ENCODE measurements at regions not wholly inside any gene's neighbourhood (a gene's known extent, or its start where the extent isn't known, plus 50 kb on each side); places are given as distances from the start of the nearest gene placed in this dataset.
A peak's percentile ranks its signal among the peaks of the same experiment; 100 is the strongest.
"Not testable (repeated sequence)": the region's sequence is repeated elsewhere in the genome, so short reads cannot be mapped to it uniquely, and the experiment has no call there.

DNA sequence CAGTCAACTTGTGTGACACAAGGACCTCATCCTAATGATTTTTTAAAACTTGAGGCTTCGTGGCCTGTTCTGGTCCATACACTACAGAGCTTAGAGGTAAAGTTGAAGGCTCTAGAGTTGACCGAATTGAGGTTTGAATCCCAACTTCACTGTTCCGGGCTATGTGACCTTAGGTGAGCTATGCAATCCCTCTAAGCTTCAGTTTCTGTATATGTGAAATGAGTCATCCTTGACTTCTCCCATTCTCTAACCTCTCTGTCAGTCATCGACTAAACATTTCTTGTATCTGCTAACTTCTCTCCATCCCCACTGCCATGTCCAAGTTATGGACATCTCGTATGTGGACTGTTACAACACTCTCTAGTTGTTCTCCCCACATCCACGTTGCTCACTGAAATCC lies 178.2 kb upstream of the TMEM45B start:
- DNase-seq (ENCODE audit: low read depth) = no peak

DNA sequence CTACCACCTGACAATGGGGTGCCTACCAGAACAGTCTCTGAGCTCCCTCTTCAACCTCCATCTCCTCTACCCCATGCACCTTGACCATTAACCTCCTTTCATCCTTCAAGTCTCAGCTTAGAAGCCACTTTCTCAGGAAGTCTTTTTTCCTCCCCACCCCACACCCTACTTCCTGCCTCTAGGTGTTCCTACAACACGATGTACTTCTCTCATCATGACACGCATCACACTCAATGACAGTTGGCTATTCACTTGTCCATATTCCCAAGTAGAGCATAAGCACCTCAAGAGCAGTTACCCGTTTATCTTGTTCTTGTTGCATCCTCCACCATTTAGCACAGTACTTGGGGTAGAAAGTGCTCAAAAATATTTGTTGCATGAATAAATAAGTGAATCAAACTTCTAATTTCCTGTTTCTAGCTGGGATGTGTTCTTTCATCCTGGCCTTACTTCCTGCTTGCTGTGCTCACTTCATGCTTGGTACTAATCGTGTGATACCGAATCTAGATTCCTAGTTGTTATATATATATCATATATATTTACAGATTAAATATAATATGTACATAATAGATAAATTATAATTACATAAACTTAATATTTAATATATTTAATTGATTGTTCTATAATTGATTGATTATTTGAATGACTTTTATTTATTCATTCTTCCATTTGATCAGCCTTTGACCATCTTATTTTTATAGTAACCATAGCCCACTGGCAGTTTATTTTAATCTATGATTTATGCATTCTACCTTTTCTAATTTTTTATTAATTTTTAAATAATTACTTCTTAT lies 177.5 kb upstream of the TMEM45B start:
- no peak for DNase-seq (ENCODE audit: low read depth)

GRCh38 chr11:129639300-129639699 lies 176.3 kb upstream of the TMEM45B start:
- no peak for DNase-seq (ENCODE audit: low read depth)

DNA sequence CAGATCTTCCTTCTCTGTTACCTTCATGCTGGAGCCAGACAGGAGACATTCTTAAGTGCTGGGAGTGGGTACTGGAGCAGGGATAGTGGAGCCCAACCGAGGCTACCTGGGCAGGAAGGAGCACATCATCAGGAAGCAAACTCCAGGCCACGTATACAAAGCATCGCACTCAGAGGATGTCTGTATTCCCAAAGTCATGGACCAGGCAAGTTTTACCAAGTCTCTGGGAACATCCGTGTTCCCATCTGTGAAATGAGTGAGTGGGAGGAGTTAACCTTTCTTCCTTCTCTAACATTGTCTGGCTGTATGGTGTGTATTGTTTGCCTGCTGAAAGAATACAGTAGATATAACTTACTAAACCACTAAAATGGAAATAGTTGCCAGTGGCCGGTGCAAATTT lies 175.0 kb upstream of the TMEM45B start:
- DNase-seq (ENCODE audit: low read depth) = no peak

DNA sequence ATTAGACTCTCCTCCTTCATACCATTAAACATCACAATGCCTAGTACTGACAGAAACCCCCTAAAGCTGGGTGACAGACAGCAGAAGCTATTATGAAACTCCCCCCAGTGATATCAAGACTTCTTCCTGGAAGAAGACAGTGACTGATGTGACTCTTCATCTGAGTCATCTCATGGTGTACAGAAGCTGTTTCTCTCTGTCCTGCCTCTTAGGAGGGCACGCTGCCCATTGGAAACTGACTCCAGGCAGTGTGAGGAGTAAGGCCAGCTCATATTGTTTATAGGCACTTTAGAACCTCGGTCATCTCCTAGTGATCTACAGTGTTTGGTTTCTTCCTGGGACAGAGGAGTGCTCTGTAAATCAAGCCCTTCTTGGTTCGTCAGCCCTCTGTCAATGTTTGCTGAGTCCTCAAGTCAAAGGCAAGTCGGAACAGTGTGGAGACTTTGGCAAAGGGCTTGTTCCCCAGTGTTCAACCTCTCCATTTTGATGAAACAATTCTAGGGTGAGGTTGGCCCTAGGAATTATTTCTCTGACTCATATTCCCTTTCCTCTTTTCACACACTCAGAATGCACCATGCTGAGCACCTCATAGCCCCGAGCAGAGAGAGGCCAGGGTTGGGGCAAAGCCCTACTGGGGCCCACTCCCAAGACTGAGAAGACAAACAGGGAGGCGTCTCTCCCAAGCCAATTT lies 172.5 kb upstream of the TMEM45B start:
- no peak for DNase-seq (ENCODE audit: low read depth)

DNA sequence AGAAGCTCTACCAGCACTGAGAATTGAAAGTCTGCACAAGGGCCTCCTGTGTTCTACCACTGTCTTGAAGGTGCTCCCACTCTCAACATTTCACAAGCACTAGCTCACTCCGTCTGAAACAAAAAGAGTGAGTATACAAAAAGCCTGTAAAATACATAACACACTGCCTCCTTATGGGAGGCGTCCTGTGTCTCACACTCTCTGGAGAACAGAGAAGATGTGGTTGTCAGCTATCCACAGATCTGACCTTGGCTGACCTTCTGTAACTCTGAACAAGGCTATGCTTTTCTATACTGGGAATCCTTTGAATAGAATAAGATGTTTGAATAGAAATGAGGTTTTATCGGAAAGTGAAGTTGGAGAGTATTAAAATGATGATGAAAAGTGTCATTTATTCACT lies 171.3 kb upstream of the TMEM45B start:
- DNase-seq (ENCODE audit: low read depth) = no peak

- DNase-seq (ENCODE audit: low read depth) = no peak
These were observed 169.7 kb upstream of the TMEM45B start for GRCh38 chr11:129645943-129646342.

DNA sequence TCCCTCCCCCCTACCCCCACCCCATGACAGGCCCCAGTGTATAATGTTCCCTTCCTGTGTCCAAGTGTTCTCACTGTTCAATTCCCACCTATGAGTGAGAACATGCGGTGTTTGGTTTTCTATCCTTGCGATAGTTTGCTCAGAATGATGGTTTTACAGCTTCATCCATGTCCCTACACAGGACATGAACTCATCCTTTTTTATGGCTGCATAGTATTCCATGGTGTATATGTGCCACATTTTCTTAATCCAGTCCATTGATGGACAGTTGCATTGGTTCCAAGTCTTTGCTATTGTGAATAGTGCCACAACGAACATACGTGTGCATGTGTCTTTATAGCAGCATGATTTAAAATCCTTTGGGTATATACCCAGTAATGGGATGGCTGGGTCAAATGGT lies 165.6 kb upstream of the TMEM45B start:
- DNase-seq (ENCODE audit: low read depth) = not testable (repeated sequence)

- no peak for DNase-seq (ENCODE audit: low read depth)
These were observed 162.8 kb upstream of the TMEM45B start for GRCh38 chr11:129652835-129653234.

DNA sequence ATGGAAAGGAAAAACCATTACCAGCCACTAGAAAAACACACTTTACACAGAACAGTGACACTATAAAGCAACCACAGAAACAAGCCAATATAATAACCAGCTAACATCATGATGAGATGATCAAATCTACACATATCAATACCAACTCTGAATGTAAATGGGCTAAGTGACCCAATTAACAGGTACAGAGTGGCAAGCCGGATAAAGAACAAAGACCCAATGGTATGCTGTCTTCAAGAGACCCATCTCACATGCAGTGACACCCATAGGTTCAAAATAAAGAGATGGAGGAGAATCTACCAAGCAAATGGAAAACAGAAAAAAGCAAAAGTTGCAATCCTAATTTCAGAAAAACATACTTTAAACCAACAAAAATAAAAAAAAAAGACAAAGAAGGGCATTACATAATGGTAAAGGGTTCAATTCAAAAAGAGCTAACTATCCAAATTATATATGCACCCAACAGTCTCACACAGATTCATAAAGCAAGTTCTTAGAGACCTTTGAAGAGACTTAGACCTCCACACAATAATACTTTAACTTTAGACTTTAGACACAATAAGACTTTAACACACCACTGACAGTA lies 160.3 kb upstream of the TMEM45B start:
- no peak for DNase-seq (ENCODE audit: low read depth)

DNA sequence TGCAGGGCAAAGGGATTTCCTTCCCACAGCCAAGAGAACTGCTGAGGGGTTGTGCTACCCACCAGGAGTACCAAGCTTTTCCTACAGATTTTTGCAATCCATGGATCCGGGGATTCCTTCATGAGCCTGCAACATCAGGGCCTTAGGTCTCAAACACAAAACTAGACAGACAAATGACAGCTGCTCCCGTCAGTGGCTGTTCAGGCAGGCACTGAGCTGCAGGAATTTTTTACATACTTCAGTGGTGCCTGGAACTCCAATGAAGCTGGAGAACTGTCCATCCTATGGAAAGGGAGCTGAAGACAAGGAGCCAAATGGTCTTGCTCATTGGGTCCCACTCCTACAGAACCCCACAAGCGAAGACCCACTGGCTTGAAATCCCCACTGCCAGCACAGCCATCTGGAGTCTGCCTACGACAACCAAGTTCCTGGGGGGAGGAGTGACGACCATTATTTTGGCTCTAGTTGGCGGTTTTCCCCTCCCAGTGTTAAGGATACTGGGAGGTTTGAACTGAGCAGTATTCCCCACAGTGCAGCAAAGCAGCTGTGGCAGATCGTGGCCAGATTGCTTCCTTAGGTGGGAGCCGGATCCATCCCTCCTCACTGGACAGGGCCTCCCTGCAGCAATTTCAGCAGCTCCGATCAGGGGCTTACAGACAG lies 157.7 kb upstream of the TMEM45B start:
- DNase-seq (ENCODE audit: low read depth) = no peak

GRCh38 chr11:129658526-129658867 lies 157.2 kb upstream of the TMEM45B start:
- DNase-seq (ENCODE audit: low read depth) = no peak

GRCh38 chr11:129680907-129681306 lies 134.7 kb upstream of the TMEM45B start:
- DNase-seq (ENCODE audit: low read depth) = no peak

DNA sequence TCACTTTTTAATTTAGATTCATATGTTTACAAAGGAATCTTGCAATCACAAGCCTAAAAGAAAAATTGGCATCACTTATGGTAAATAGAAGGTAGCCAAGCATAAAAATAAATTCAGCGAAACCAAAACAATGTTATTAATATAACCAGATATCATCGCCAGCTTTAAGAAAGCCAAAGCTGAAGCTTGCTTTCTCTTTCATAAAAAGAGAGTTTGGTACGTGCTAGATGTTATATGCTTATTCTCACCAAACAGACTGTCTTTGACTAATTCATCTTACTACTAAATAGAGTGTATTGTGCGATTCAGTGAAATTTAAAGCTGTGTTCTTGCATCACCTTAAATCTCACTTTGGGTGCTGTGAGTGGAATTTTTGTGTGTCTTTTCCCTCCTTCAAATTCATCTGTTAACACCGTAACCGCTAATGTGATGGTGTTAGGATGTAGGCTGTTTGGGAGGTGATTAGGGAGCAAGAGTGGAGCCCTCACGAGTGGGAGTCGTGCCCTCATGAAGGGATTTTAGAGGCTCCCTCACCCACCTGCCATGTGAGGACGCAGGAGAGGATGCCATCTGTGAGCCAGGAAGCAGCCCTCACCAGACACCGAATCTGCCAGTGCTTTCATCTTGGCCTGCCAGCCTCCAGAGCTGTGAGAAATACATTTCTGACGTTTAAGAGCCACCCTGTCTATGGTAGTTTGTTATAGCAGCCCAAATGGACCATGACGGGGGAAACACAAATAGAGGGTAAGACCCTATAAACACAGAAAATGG lies 134.1 kb upstream of the TMEM45B start:
- no peak for DNase-seq (ENCODE audit: low read depth)

DNA sequence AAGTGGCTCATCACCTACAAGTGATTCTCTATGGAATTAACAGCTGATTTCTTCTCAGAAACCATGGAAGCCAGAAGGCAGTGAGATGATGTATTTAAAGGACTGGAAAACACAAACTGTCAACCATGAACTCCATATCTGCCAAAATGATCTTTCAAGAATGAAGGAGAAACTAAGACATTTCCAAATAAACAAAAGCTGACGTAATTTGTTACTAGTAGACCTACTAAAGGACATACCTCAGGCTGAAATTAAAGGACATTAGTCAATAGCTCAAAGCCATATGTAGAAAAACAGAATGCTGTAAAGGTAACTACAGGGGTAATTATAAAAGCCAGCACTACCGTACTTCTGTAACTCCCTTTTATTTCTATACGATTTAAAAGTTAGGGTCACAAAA lies 129.4 kb upstream of the TMEM45B start:
- no peak for DNase-seq (ENCODE audit: low read depth)

GRCh38 chr11:129691142-129691541 lies 124.5 kb upstream of the TMEM45B start:
- no peak for DNase-seq (ENCODE audit: low read depth)

DNA sequence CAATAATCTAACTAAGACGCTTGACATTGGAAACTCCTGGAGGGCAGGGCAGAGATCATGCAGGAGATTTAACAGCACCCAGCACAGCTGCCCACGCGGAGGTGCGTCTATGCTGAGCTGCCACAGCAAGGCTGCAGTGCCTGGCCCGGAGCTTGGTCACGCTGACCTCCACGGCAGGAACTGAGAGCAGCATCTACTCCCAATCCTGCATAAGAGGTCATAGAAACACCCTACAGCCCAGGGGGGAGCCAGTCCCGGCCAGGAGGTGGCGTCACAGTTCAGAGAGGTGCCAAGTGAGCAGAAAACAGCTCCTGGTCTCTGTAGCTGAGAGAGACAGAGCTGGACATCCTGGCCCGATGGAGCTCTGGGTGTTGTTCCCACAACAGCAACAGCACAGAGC lies 121.1 kb upstream of the TMEM45B start:
- DNase-seq (ENCODE audit: low read depth) = no peak

GRCh38 chr11:129694966-129695365 lies 120.7 kb upstream of the TMEM45B start:
- DNase-seq (ENCODE audit: low read depth) = no peak

- peak; percentile 54 for DNase-seq (ENCODE audit: low read depth)
These were observed 119.9 kb upstream of the TMEM45B start for GRCh38 chr11:129695571-129696308.

GRCh38 chr11:129696309-129696989 lies 119.2 kb upstream of the TMEM45B start:
- no peak for DNase-seq (ENCODE audit: low read depth)

DNA sequence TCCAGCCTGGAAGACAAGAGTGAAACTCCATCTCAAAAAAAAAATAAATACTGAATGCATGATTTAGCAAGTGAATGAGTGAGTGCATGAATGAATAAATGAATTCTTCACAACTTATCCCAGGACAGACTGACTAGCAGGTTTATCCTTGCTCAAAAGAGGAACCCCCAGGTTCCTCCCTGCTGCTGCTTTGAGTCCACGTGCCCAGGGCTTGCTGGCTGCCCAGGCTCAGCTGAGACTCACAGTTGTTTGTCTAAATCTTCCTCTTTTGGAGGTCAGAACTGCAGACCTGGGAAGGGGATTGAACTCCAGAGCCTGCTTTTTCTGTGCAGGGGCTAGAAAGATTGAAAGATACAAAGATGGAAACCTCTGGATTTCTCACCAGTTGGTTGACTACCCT lies 117.4 kb upstream of the TMEM45B start:
- no peak for DNase-seq (ENCODE audit: low read depth)
